Astrocyte of the hippocampus (primary cell): ENCODE measurements at regions not wholly inside any gene's neighbourhood (a gene's known extent, or its start where the extent isn't known, plus 50 kb on each side); places are given as distances from the start of the nearest gene placed in this dataset.

ENCODE experiments used
- DNase-seq: peaks from one replicate; pipeline ENCODE4 v3.0.0; 2011; ENCODE audit warnings: low read depth, low spot score

DNA sequence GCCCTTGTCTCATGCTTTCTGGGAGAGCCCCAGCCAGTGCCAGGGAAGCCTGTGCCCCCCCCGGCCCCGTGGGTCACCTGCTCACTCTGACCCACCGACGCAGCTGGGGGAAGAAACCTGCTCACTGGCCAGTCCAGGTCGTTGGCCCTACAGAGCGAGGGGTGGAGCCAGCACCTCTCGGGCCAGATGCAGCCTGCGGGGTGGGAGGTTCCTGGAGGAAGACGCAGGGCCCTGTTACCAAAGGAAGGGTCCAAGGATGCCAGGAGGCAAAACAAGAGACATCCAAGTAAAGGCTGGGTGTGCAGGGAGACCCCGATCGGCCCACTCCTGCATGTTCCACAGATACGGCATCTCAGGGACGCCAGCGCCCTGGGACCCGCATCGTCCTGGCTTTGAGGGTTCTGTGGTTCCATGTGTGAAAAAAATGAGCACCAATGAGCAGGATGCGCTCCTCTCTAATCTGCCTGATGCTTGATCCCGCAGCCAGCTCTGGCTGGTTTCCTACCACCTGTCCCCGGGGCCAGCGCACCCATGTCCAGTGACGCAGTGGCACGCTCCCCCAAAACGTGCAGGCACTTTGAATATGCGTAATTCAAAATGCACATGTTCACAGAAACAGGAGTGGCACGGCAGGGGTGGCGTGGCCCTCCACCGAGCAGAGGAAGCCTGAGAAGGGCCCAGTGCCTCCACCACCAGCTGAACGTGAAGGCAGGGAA lies 66.0 kb upstream of the GALNT9 start:
- DNase-seq: no peak

DNA sequence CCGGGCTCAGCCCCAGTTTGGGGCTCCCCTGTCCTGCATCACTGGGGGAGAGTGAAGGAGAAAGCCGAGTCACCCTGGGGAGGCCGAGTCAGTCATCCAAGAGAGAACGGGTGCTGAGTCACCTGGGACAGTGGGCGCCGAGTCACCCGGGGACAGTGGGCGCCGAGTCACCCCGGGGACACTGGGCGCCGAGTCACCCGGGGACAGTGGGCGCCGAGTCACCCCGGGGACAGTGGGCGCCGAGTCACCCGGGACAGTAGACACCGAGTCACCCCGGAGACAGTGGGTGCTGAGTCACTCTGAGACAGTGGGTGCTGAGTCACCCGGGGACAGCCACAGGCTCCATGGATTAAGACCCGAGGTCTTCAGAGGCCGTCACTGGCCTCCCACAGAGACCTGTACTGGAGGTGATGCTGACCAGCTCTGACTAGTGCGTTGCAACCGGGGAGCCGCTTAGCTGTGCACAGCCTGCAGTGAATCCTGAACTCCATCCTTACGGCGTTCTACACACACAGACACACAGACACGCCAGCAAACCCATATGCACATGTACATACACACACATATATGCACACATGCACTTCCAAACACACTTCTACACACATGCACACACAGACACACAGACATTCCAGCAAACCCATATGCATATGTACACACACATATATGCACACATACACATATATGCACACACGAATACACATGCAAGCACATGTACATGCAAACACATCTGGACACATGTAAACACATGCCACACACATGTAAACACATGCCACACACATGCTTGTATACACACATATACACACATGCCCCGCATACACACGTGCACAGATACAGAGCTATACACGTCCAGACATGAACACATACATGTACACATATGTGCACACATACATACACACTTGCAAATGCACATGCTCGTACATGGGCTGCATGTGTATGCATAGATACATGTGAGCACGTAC lies 64.9 kb upstream of the GALNT9 start:
- no peak for DNase-seq

DNA sequence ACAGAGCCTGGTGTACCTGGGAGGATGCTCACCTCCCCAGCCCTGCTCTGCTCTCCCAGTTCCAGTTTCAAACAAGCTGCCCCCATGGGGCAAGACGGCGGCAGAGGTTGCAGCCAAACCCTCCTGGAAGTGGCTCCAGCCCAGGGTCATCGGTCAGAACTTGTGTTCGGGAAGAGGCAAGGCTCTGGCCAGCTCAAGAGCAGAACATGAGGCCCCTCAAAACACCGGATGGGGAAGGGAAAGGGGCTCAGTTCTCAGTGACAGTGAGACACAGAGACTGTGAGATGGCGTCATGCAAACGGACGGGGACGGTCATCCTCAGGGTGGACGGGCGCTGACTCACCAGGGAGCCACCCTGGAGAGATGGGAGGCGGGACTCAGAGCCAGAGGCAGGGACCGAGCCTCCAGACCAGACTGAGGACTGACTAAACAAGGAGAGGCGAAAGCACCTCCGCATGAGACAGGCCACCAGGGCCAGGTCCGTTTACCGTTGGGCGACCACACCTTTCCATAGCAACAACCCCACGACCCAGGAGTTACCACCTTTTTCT lies 63.9 kb upstream of the GALNT9 start:
- DNase-seq: no peak

DNA sequence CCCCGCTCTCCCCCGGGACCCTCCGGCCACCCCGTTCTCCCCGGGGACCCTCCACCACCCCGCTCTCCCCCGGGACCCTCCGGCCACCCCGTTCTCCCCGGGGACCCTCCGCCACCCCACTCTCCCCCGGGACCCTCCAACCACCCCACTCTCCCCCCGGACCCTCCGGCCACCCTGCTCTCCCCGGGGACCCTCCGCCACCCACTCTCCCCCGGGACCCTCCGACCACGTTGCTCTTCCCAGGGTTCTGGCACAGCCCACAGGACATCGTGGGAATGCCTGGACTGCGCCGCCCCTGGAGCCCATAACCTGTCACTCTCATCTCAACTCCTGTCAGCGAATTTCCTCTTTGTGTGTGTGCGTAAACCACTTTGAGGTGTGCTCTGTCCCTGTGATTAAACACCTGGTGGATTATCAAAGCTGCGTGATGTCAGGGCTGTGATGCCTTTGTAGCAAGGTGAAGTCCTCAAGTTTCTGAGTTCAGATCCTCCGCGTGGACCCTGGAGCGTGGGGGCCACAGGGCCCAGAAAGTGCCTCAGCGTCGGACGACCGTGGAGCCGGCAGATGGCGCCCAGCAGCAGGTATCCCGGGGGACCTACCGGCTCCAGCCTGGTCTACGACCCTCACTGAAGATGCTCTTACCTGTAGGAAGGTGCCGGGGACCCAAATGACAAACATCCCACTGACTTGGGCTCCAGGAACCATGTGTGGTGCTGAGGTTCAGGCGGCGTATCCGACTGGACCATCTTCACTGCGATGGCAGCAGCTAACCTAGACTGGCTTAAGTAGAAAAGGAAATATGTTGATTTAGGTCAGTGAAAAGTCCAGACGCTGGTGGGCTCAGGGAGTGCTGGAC lies 63.2 kb upstream of the GALNT9 start:
- no peak for DNase-seq

DNA sequence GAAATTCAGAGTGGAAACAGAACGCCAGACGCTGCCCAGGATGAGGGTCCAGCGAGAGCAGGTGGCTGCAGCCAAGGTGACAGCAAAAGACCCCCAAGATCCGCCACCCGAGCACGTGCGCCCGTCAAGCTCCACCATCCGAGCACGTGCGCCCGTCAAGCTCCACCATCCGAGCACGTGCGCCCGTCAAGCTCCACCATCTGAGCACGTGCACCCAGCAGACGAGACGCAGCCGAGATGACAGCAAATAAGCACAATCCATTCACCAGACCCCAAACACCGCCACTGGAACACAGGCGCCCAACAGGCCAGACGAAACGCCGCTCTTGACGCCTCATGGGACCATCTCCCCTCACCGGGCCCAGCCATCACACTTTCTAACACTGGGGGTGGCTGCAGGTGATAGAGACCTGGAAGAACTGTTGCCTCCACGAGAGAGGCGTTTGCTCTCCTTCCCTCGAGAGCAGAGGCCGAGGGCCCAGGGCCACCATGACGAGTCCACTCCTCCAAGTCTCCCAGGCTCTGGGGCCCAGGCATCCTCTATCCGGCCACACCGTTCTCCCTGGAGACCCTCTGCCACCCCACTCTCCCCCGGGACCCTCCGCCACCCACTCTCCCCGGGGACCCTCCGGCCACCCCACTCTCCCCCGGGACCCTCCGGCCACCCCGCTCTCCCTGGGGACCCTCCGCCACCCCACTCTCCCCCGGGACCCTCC lies 62.1 kb upstream of the GALNT9 start:
- no peak for DNase-seq

DNA sequence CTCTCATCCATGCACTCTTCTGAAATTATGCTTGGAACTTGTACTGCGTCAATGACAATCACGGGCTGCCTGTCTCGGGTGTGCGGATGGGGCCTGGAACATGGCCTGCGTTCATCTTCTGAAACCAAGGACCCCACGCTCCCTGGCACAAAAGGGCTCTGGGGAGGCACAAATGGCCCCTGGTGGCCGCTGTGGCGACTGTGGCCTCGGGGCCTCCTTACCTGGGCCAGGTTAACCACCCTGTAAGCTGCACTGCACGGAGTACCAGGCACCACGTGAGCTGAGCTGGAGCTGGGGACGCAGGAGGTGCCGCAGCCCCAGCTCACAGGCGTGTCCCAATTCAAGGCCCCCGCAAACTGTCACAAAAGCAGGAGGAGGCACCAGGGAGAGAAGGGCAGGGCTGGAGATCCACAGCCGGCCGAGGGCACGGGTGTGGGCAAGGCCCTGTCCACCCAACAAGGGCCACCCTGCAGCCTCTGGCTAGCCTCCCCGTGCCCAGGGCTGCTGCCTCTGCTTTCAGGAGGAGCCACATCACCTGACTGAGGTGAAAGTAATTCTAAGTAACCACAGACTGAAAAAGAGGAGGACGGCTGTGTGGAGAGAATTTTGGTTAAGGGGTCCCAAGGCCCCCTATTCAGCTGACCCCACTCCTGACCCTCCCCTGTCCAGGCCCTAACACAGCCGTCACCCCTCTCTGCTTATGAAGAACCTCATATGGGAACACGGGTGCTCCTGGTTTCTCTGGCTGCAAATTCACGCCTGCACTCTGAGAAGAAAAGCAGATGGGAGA lies 61.1 kb upstream of the GALNT9 start:
- no peak for DNase-seq

DNA sequence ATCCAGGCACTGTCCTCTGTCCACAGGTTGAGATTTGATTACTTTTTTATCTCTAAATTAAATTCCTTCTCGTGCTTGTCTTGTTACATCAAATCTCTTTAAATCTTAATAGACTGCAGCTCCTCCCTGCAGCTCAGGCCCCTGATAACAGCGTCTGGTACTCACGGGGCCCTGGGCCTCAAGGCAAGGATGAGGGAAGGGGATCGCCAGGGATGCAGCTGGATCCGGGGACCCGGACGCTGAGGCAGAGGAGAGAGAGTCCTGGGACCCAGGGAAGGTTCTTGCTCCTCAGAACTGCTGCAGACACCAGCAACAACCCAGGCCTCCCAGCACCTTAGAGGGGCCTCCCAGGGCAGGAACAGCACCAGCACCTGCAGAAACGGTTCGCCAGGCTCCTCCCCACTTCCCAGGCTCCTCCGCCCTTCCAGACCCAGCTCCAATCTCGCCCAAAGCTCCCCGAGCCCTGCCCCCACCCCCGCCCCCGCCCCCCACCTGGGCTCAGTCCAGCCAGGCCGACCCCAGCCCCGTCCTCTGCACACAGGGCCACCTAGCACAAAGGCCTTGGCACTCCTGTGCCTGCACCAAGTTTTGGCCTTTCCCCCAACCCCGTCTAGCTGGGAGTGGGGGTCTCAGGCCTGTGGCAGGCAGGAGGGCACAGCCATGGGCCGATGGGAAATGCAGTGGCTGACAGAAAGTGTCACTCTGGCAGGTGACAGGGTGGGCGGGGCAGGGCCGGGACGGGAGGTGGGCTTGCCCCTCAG lies 60.3 kb upstream of the GALNT9 start:
- DNase-seq: no peak

DNA sequence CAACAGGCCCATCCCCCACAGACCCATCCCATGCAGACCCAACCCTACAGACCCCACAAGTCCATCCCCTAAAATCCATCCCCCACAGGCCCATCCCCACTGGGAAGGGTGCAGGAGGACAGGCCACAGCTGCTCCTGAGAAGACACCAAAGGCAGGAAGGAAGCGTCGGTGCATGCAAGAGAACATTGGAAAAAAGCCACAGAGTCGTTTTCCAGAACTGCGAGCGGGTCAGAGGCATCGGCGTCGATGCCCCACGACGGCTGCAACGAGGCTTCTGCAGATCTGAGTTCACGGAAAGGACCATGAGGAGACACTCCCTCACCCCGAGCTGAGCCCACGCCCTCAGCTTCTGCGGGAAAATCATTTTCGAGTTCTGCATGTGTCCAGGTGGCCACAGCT lies 59.6 kb upstream of the GALNT9 start:
- no peak for DNase-seq

DNA sequence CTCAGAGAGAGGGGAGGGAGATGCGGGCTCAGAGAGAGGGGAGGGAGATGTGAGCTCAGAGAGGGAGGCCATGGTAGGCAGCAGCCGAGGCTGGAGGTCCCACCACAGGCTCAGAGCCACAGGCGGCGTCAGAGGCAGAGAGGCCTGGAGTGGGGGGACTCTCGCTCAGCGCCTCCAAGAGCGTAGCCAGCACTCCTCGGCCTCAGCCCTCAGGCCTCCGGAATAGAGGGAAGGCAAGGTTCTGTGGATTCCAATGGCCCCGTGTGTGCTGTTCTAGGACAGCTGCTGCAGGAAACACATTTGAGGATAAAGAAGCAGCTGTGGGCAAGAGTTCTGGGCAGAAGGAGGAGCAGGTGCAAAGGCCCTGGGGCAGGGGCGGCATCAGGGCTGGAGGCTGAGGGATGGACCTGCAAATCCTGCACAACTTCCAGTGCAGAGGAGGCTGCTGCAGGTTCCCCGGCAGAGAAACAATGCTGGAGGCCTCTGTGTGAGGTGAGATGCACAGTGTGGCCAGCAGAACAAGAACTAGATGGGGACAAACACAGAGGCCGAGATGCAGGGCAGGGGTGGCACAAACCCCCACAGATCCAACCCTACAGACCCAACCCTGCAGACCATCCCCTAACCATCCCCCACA lies 59.1 kb upstream of the GALNT9 start:
- no peak for DNase-seq

DNA sequence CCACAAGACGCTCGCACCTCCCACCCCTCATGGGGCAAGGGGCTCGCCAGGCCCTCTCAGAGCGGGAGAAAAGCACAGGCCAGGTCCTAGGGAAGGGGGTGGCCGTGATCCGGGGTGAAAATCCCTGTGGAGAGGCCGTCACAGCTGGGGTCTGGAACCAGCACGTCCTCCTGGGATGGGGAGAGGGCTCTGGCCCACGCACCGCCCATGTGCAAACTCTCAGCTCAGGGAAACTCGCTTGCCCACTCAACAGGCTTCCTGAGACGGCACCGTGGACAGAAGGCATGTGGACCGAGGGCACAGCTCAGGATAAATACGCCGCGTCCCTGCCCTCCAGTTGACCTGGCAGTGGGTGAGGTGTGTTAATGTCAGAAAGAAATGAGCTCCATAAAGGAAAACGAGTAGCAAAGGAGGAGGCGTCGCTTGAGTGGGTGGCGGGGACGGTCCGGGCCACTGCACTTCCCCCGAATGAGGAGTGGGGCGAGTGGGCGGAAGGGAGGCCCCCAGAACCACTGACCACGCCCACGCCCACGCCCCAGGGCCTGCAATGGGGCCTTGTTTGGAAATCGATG lies 57.6 kb upstream of the GALNT9 start:
- no peak for DNase-seq

DNA sequence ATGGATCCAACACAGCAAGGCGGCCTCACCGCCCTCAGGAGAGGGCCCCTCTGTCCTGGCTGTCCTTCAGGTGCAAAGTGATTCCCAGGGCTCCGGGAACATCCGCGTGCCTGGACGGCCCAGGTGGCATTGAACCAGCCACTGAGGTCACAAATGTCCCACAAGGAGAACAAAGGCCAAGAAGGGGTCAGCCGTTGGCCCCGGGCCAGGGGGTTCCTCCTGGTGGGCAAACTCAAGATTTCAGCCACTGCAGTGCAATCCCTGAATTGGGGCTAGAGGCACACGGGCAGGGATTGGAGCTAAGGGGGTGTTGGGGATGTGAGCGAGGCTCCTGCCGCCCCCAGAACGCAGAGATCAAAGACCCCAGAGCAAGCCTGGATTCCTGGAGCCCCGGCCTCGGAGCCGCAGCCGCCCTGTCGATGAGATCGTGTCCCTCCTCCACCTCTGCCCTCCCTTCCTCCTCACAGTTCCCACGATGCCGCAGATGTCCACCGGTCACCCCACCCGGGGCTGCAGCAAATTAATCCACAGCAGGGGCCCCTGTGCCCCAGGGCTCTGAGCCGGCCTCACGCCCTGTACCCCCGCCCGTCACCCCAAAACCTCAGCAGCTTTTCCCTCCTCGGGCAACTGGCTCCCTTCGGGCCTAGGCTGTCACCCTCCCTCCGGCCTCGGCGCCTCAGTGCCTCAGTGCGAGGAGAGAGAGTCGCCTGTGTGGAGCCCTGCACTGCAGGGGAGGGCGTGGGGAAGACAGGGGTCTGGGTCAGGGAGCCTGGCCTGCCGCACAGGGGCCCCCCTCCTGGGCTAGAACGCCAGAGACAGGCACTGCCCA lies 56.7 kb upstream of the GALNT9 start:
- no peak for DNase-seq

DNA sequence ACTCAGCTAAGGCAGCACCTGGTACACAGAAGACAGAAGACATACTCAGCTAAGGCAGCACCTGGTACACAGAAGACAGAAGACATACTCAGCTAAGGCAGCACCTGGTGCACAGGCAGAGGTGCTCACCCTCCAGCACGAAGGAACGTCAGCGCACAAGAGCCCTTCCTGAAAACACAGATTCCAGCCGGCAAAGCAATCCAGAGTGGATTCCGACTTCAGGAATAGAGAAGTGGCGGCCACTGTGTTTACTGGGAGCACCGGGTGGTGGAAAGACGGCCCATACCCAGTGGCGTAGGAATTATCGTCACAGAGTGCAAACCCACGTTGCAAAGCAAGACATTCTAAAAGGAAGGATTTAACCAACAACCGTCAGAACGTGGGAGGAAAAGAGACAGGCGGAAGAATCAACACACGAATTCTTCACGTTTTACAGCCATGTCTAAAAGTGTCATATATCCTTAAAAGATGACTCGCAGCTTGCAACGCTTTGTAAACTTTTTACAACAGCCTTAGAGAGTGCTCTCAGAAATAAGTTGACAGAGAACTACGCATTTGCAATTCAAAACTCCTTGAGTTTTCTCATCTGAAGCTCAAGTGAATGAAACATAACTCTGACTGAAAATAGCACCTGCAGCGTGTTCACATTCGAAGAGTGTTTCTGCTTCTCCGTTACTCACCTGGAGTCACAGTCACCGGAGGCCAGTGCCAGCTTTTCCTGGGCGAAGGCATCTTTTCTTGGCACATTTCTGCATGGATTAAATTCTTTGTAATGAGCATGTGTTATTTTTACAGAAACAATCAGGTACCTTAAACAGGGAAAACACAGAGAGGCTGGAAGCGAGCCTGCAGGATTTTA lies 55.8 kb upstream of the GALNT9 start:
- no peak for DNase-seq

DNA sequence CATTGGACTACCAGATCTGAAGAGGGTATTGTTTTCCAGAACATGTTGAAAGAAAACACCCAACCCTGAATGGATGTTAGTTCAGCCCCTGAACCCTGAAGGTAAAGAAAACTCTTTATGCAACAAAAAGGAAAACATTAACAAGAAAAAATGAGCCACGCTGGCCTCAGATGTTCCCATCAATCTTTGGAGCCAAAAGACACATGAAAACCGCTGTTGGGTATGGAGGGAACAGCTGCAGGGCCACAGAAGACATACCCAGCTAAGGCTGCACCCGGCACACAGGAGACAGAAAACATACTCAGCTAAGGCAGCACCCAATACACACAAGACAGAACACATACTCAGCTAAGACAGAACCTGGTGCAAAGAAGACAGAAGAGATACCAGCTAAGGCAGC lies 51.3 kb upstream of the GALNT9 start:
- DNase-seq: no peak

DNA sequence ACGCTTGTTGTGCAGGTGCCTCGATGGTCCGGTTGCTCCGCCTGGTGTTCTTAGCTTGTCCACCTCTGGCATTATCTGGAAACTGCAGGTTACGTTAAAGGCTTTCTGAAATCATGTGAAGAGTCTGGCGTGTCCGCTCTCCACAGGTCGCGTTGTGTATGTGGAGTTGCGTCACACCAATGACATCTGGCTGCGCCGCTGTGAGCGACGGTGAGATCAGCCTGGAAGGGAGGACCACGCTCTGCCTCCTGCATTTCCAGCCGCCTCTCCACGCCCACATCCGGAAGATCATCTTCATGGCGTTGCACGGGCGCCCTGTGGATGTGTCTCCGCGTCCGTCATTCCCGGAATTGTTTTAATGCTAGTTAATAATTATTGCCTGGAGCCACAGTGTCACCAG lies 50.6 kb upstream of the GALNT9 start:
- no peak for DNase-seq

DNA sequence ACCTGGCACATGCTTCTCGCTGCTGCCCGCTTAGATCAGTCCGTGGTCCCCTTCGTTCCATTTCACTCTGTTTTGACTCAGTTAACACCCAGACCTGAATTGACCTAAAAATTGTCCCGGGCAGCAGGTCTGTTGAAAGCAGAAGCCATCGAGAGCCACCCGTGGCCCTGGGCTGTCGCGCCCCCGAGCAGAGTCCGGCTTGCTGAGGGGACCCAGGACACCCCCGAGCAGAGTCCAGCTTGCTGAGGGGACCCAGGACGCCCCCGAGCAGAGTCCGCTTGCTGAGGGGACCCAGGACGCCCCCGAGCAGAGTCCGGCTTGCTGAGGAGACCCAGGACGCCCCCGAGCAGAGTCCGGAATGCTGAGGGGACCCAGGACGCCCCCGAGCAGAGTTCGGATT lies 50.2 kb upstream of the GALNT9 start:
- DNase-seq: no peak
